ENCODE measurements at regions not wholly inside any gene's neighbourhood (a gene's known extent, or its start where the extent isn't known, plus 50 kb on each side); places are given as distances from the start of the nearest gene placed in this dataset.

GRCh38 chr17:77744066-77744988 is 214.2 kb upstream of the TNRC6C start:
- Histone ChIP-seq H4K20me1 (ENCODE audit: insufficient read depth) (no peaks in the 10 kb centered on the region), H3K27ac (no peak overlapping the region), H2AFZ (no peak overlapping the region), H3K9me2 (ENCODE audit: insufficient read depth) (no peaks in the 10 kb centered on the region), H3K27me3 (ENCODE audit: insufficient read depth, low read depth) (peaks cover 89% of the 10 kb centered on the region), H3K4me1 (replicated peaks; ENCODE audit: insufficient read depth) (no peaks in the 10 kb centered on the region), H3K79me2 (ENCODE audit: low read depth) (no peaks in the 10 kb centered on the region), H3F3A (ENCODE audit: insufficient read depth, low read depth) (no peaks in the 10 kb centered on the region), H3K4me3 (no peak overlapping the region), H3K36me3 (ENCODE audit: low read depth) (no peaks in the 10 kb centered on the region), H3K9me3 (ENCODE audit: insufficient read depth, low read depth) (no peaks in the 10 kb centered on the region), H3K4me2 (no peak overlapping the region)
- intact Hi-C loops (cut with micrococcal nuclease; ENCODE audit: unreplicated experiment): no loop called here
- DNase-seq: no peak
- CTCF ChIA-PET: no interaction called here
- no peak for TF ChIP-seq CTCF (conservative IDR thresholded peaks at IDR 0.05)
- TF ChIP-seq EZH2 (IDR thresholded peaks at IDR 0.05; ENCODE audit: low read depth): no peak
- POLR2A ChIA-PET (ENCODE audit: unreplicated experiment): no interaction called here
- no TSS peak for BruUV-seq (replicated peaks)

DNA sequence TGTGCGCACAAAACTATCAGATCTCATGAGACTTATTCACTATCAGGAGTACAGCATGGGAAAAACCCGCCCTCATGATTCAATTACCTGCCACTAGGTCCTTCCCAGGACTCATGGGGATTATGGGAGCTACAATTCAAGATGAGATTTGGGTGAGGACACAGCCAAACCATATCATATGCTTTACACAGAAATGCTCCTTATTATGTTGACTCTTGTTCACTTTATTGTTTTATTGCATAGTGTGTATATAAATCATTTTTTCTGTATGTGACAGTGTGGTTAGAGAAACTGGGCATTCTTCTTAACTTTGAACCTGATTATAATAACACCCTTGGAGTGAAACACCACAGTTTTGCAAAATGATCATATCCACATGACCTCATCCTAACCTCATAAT is 212.8 kb upstream of the TNRC6C start:
- H3K9me2 ChIP-seq (ENCODE audit: insufficient read depth): no peaks in the 10 kb centered on the region
- no peaks in the 10 kb centered on the region for H3K9me3 ChIP-seq (ENCODE audit: insufficient read depth, low read depth)
- H3K36me3 ChIP-seq (ENCODE audit: low read depth): no peaks in the 10 kb centered on the region
- H3K27ac ChIP-seq: no peak overlapping the region
- no TSS peak for BruUV-seq (replicated peaks)
- intact Hi-C loops (cut with micrococcal nuclease; ENCODE audit: unreplicated experiment): no loop called here
- H3F3A ChIP-seq (ENCODE audit: insufficient read depth, low read depth): no peaks in the 10 kb centered on the region
- H3K79me2 ChIP-seq (ENCODE audit: low read depth): no peaks in the 10 kb centered on the region
- H3K4me1 ChIP-seq (replicated peaks; ENCODE audit: insufficient read depth): no peaks in the 10 kb centered on the region
- no peak for TF ChIP-seq CTCF (conservative IDR thresholded peaks at IDR 0.05)
- TF ChIP-seq EZH2 (IDR thresholded peaks at IDR 0.05; ENCODE audit: low read depth): no peak
- H2AFZ ChIP-seq: no peak overlapping the region
- H3K27me3 ChIP-seq (ENCODE audit: insufficient read depth, low read depth): peaks cover 97% of the 10 kb centered on the region
- DNase-seq: no peak
- no peaks in the 10 kb centered on the region for H4K20me1 ChIP-seq (ENCODE audit: insufficient read depth)
- no peak overlapping the region for H3K4me2 ChIP-seq
- CTCF ChIA-PET: no interaction called here
- H3K4me3 ChIP-seq: no peak overlapping the region
- POLR2A ChIA-PET (ENCODE audit: unreplicated experiment): no interaction called here

DNA sequence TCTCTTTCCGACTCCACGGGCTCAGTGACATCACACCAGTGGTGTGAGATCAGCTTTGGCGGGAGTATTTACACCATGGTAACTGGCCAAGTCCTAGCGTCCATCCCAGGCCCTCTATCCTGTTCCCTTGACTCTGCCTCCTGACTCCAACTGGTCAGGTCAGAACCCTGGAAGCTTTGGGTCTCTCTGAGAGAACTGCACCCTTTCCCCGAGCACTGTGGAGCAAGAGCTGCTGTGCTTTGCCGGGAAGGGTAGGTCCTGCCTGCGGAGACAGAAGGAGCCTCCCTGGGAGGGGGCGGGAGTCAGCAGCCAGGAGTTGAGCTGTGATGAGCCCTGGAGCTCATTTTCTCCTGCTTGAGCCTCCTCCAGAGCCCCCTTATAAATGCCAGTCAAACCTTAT is 212.1 kb upstream of the TNRC6C start:
- BruUV-seq (replicated peaks): no TSS peak
- no peaks in the 10 kb centered on the region for H3K4me1 ChIP-seq (replicated peaks; ENCODE audit: insufficient read depth)
- H3K9me3 ChIP-seq (ENCODE audit: insufficient read depth, low read depth): no peaks in the 10 kb centered on the region
- no peak for TF ChIP-seq EZH2 (IDR thresholded peaks at IDR 0.05; ENCODE audit: low read depth)
- TF ChIP-seq CTCF (conservative IDR thresholded peaks at IDR 0.05): no peak
- no peak overlapping the region for H2AFZ ChIP-seq
- H3K4me2 ChIP-seq: no peak overlapping the region
- intact Hi-C loops (cut with micrococcal nuclease; ENCODE audit: unreplicated experiment): no loop called here
- POLR2A ChIA-PET (ENCODE audit: unreplicated experiment): no interaction called here
- no peak overlapping the region for H3K4me3 ChIP-seq
- CTCF ChIA-PET: no interaction called here
- H3K9me2 ChIP-seq (ENCODE audit: insufficient read depth): no peaks in the 10 kb centered on the region
- no peaks in the 10 kb centered on the region for H3K36me3 ChIP-seq (ENCODE audit: low read depth)
- no peaks in the 10 kb centered on the region for H4K20me1 ChIP-seq (ENCODE audit: insufficient read depth)
- no peaks in the 10 kb centered on the region for H3F3A ChIP-seq (ENCODE audit: insufficient read depth, low read depth)
- H3K27ac ChIP-seq: no peak overlapping the region
- peaks cover 92% of the 10 kb centered on the region for H3K27me3 ChIP-seq (ENCODE audit: insufficient read depth, low read depth)
- H3K79me2 ChIP-seq (ENCODE audit: low read depth): no peaks in the 10 kb centered on the region
- no peak for DNase-seq
